Fibroblast of villous mesenchyme (primary cell): ENCODE measurements at regions not wholly inside any gene's neighbourhood (a gene's known extent, or its start where the extent isn't known, plus 50 kb on each side); places are given as distances from the start of the nearest gene placed in this dataset.

Source experiments
- DNase-seq: peaks from one replicate; pipeline ENCODE4 v3.0.0-alpha.2; 2010; ENCODE audit warnings: low read depth
- H3K4me3 ChIP-seq: 2 replicates; pipeline ENCODE4 v1.5.1; 2011; ENCODE audit warnings: low read depth, mild to moderate bottlenecking, low read length
- CTCF ChIP-seq: IDR thresholded peaks from 2 replicates; pipeline ENCODE4 v1.5.1; 2012; ENCODE audit warnings: low read depth, mild to moderate bottlenecking, low read length; ENCODE audit not compliant: insufficient read depth

GRCh38 chr13:81738364-81738763 is 1397.4 kb upstream of the SPRY2 start:
- no peak overlapping the region for H3K4me3 ChIP-seq
- TF ChIP-seq CTCF = no peak
- DNase-seq = no peak

- TF ChIP-seq CTCF = no peak
- DNase-seq = no peak
- H3K4me3 ChIP-seq = no peak overlapping the region
These were observed 1385.3 kb upstream of the SPRY2 start for GRCh38 chr13:81726037-81726726.

GRCh38 chr13:81722456-81722855 is 1381.5 kb upstream of the SPRY2 start:
- DNase-seq = no peak
- H3K4me3 ChIP-seq = no peak overlapping the region
- TF ChIP-seq CTCF = no peak

GRCh38 chr13:81721400-81721799 is 1380.5 kb upstream of the SPRY2 start:
- no peak for TF ChIP-seq CTCF
- DNase-seq = no peak
- no peak overlapping the region for H3K4me3 ChIP-seq

GRCh38 chr13:81714513-81714912 is 1373.6 kb upstream of the SPRY2 start:
- TF ChIP-seq CTCF = no peak
- no peak for DNase-seq
- H3K4me3 ChIP-seq = no peak overlapping the region

- no peak for TF ChIP-seq CTCF
- DNase-seq = no peak
- no peak overlapping the region for H3K4me3 ChIP-seq
These were observed 1372.3 kb upstream of the SPRY2 start for GRCh38 chr13:81713201-81713600.

- no peak for TF ChIP-seq CTCF
- DNase-seq = no peak
- no peak overlapping the region for H3K4me3 ChIP-seq
These were observed 1356.9 kb upstream of the SPRY2 start for GRCh38 chr13:81697826-81698225.
